Natural killer cell (primary cell): ENCODE measurements at regions not wholly inside any gene's neighbourhood (a gene's known extent, or its start where the extent isn't known, plus 50 kb on each side); places are given as distances from the start of the nearest gene placed in this dataset.

ENCODE experiments used
- ATAC-seq, 3 donors: fragments of 150-1000 bp in 2 of 3; fragments of 200-7000 bp in 1 of 3; cut with Tn5 transposase; 1 replicate in 1 of 3; 2 replicates in 2 of 3; pipeline ENCODE4 v1.10.0; 2021; ENCODE audit warnings: mild to moderate bottlenecking in 2 of 3, moderate library complexity in 2 of 3
- DNase-seq, 2 donors: peaks; one replicate each; pipeline versions ENCODE4 v3.0.0 to v3.0.0-alpha.2; 2013 to 2021; ENCODE audit warnings: mixed read lengths in 1 of 2
- H3K27ac ChIP-seq: one replicate; pipeline ENCODE4 v1.5.1; 2013; ENCODE audit warnings: mild to moderate bottlenecking, low read length
- H3K27me3 ChIP-seq: one replicate; pipeline ENCODE4 v1.6.1; 2013; ENCODE audit warnings: low read length; ENCODE audit not compliant: control insufficient read depth, insufficient read depth
- H3K36me3 ChIP-seq: one replicate; pipeline ENCODE4 v1.6.1; 2013; ENCODE audit warnings: low read length; ENCODE audit not compliant: control insufficient read depth, insufficient read depth
- H3K4me1 ChIP-seq: one replicate; pipeline ENCODE4 v1.6.1; 2013; ENCODE audit warnings: low read length; ENCODE audit not compliant: control insufficient read depth, insufficient read depth
- H3K4me3 ChIP-seq: one replicate; pipeline ENCODE4 v1.5.1; 2013; ENCODE audit warnings: low read length
- H3K9me3 ChIP-seq: one replicate; pipeline ENCODE4 v1.6.1; 2013; ENCODE audit warnings: low read length; ENCODE audit not compliant: control insufficient read depth, insufficient read depth
- H3K27ac Mint-ChIP-seq, 2 donors: one replicate each; pipeline ENCODE4 v1.8.0; 2022; ENCODE audit warnings: mild to moderate bottlenecking in 2 of 2, mixed read lengths in 2 of 2, moderate library complexity in 1 of 2
- H3K27me3 Mint-ChIP-seq, 2 donors: one replicate each; pipeline ENCODE4 v1.8.0; 2022; ENCODE audit warnings: low read depth in 2 of 2, mixed read lengths in 2 of 2
- H3K36me3 Mint-ChIP-seq: one replicate; pipeline ENCODE4 v1.8.0; 2022; ENCODE audit warnings: mixed read lengths
- H3K4me1 Mint-ChIP-seq, 2 donors: one replicate each; pipeline ENCODE4 v1.8.0; 2022; ENCODE audit warnings: mixed read lengths in 2 of 2
- H3K4me3 Mint-ChIP-seq: one replicate; pipeline ENCODE4 v1.8.0; 2022; ENCODE audit warnings: mild to moderate bottlenecking, moderate library complexity, mixed read lengths
- H3K9me3 Mint-ChIP-seq, 2 donors: one replicate each; pipeline ENCODE4 v1.8.0; 2022; ENCODE audit warnings: mixed read lengths in 2 of 2
- WGBS: methylation state at CpG from one replicate; pipeline ENCODE4 v1.1.7; 2013; ENCODE audit warnings: missing lambda C conversion rate; ENCODE audit not compliant: insufficient coverage; 5-methylcytosine and 5-hydroxymethylcytosine counted together
- intact Hi-C: fragments of 100-400 bp; cut with micrococcal nuclease; formaldehyde crosslinking; loops from one replicate; pipeline ENCODE4 v1.14.2; 2022
- TF ChIP-seq, protein P1 (sequence below): fragments of 200-600 bp; IDR thresholded peaks from one replicate; pipeline ENCODE4 v1.8.0; 2022; ENCODE audit warnings: antibody characterized with exemption

DNA sequence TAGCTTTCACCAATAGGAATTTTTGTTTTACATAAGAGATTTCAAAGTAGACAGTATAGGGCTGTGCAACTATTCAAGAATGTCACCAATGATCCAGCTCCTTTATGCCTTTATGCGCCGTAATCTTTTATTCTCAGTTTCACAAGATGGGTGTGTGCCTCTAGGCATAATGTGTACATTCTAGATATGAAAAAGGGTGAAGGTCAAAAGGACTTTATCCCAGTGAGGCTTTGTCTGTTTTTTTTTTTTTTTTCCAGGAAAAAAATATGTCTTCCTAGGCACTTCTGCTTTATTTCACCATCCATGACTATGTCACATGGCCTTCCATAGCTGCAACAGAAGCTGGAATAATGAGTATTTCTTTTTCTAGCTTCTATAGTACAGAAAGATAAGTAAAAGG, 142.3 kb upstream of the IGF1 start:
- no peak for ATAC-seq
- H3K4me3 Mint-ChIP-seq = no peak overlapping the region
- WGBS = 95% methylated on average over 2 of the region's 2 CpGs
- Histone ChIP-seq H3K4me1 (no peaks in the 10 kb centered on the region), H3K27ac (no peak overlapping the region), H3K27me3 (no peaks in the 10 kb centered on the region), H3K9me3 (peaks cover 5% of the 10 kb centered on the region), H3K36me3 (no peaks in the 10 kb centered on the region), H3K4me3 (no peak overlapping the region)
- intact Hi-C loops = no loop called here
- TF ChIP-seq, protein P1, sequence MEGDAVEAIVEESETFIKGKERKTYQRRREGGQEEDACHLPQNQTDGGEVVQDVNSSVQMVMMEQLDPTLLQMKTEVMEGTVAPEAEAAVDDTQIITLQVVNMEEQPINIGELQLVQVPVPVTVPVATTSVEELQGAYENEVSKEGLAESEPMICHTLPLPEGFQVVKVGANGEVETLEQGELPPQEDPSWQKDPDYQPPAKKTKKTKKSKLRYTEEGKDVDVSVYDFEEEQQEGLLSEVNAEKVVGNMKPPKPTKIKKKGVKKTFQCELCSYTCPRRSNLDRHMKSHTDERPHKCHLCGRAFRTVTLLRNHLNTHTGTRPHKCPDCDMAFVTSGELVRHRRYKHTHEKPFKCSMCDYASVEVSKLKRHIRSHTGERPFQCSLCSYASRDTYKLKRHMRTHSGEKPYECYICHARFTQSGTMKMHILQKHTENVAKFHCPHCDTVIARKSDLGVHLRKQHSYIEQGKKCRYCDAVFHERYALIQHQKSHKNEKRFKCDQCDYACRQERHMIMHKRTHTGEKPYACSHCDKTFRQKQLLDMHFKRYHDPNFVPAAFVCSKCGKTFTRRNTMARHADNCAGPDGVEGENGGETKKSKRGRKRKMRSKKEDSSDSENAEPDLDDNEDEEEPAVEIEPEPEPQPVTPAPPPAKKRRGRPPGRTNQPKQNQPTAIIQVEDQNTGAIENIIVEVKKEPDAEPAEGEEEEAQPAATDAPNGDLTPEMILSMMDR = no peak
- DNase-seq = no peak
- H3K36me3 Mint-ChIP-seq = no peaks in the 10 kb centered on the region
- H3K9me3 Mint-ChIP-seq = peaks cover 6 to 9% of the 10 kb centered on the region in 2 donors
- H3K4me1 Mint-ChIP-seq = no peaks in the 10 kb centered on the region
- H3K27me3 Mint-ChIP-seq = no peaks in the 10 kb centered on the region
- no peak overlapping the region for H3K27ac Mint-ChIP-seq

DNA sequence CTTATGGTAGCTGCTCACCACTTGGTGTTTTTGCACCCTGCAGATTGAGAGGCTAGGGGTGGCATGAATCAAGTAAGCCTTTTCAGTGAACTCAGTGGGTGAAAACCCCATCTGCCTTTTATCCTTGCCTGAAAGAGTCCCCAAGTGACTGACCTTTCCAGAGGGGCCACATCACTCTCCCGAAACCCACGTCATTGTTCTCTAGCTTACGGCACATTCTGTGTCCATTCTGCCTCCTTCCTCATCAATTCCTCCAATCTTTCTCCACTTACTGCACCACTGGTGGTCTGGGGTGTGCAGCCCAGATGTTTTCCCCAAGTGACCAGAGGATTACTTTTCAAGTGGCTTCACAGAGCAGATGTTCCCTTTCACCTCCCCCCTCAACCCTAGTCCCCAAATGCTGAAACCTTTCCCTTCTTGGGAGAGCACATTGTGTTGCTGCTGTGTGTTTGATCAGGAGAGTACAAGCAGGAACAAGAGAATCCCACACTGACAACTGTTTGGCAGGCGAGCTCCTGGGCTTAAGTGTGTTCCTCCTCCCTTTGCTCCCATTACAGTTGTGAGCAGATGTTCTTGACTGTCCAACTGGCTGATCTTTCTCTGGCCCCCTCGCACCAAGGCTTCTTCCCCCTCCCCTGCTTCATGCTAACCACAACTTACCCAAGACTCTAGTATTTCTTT, 138.0 kb upstream of the IGF1 start:
- Histone ChIP-seq H3K9me3 (no peaks in the 10 kb centered on the region), H3K27me3 (no peaks in the 10 kb centered on the region), H3K36me3 (no peaks in the 10 kb centered on the region), H3K4me3 (no peak overlapping the region), H3K4me1 (no peaks in the 10 kb centered on the region), H3K27ac (no peak overlapping the region)
- H3K4me1 Mint-ChIP-seq = no peaks in the 10 kb centered on the region
- intact Hi-C loops = no loop called here
- DNase-seq (no peak), ATAC-seq (no peak)
- H3K36me3 Mint-ChIP-seq = no peaks in the 10 kb centered on the region
- H3K27me3 Mint-ChIP-seq = no peaks in the 10 kb centered on the region
- peaks cover 5 to 7% of the 10 kb centered on the region in 2 donors for H3K9me3 Mint-ChIP-seq
- WGBS = 81% methylated on average over 5 of the region's 5 CpGs
- no peak overlapping the region for H3K27ac Mint-ChIP-seq
- no peak overlapping the region for H3K4me3 Mint-ChIP-seq
- TF ChIP-seq, protein P1 = no peak

DNA sequence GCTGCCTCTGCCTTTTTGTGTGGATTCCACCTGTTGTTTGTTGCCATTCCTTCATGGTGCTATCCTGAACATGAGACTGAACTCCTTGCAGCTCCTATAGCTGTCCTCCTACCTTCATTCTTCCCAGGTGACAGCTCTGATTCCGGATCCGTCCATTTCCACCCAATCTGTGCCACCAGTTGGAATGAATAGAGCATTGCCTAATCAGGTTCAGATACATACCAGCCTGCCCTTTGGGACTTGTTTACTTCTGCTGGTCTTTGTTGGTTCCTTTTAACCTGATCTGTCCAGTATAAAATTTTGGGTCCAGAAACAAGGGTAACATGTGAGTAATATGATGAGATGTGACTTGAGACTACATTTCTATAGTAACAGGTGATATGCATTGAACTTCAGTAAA, 136.3 kb upstream of the IGF1 start:
- Mint-ChIP-seq H3K4me1 (no peaks in the 10 kb centered on the region), H3K9me3 (peaks cover 7 to 10% of the 10 kb centered on the region in 2 donors), H3K4me3 (no peak overlapping the region), H3K27me3 (no peaks in the 10 kb centered on the region), H3K27ac (no peak overlapping the region), H3K36me3 (no peaks in the 10 kb centered on the region)
- 56% methylated on average over 2 of the region's 2 CpGs for WGBS
- no peaks in the 10 kb centered on the region for H3K27me3 ChIP-seq
- no peaks in the 10 kb centered on the region for H3K36me3 ChIP-seq
- no peak for ATAC-seq
- no peaks in the 10 kb centered on the region for H3K9me3 ChIP-seq
- intact Hi-C loops = no loop called here
- no peaks in the 10 kb centered on the region for H3K4me1 ChIP-seq
- H3K4me3 ChIP-seq = no peak overlapping the region
- no peak for DNase-seq
- TF ChIP-seq, protein P1 = no peak
- H3K27ac ChIP-seq = no peak overlapping the region

DNA sequence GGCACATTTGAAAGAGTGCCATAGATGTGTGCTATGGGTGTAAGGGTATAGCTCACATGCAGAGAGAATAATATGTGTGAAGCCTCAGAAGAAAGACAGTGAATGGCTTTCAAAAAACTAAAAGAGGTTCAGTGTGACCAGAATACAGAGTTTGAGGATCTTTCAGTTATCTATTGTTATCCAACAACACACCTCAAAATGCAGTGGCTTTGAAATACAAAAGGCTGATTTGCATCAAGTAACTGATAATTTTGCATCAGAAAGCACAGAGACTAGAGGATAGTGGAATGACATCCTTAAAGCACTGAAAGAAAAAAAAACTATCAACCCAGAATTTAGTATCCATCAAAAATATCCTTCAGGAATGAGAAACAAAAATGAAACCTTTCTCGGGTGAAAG, 131.6 kb upstream of the IGF1 start:
- intact Hi-C loops = no loop called here
- no peaks in the 10 kb centered on the region for H3K4me1 Mint-ChIP-seq

More for the DNA sequence above, 131.6 kb upstream of the IGF1 start:
- Histone ChIP-seq H3K9me3 (peaks cover 3% of the 10 kb centered on the region), H3K36me3 (no peaks in the 10 kb centered on the region), H3K27ac (no peak overlapping the region), H3K4me3 (no peak overlapping the region), H3K27me3 (no peaks in the 10 kb centered on the region), H3K4me1 (no peaks in the 10 kb centered on the region)
- DNase-seq (no peak), ATAC-seq (no peak)
- no CpG with 5 or more reads among the region's 1 CpG for WGBS
- no peaks in the 10 kb centered on the region for H3K36me3 Mint-ChIP-seq
- no peaks in the 10 kb centered on the region for H3K27me3 Mint-ChIP-seq
- no peak overlapping the region for H3K4me3 Mint-ChIP-seq
- H3K9me3 Mint-ChIP-seq = peaks cover 8 to 12% of the 10 kb centered on the region in 2 donors
- H3K27ac Mint-ChIP-seq = no peak overlapping the region
- TF ChIP-seq, protein P1 = no peak
